A549 (cell line): ENCODE measurements at regions not wholly inside any gene's neighbourhood (a gene's known extent, or its start where the extent isn't known, plus 50 kb on each side); places are given as distances from the start of the nearest gene placed in this dataset.

Experiments used
- JUNB ChIP-seq: fragments of >200 bp; sonication (Bioruptor Twin); formaldehyde crosslinking; IDR thresholded peaks from 2 replicates; pipeline ENCODE4 v1.6.1; 2016
- POLR2A ChIP-seq: IDR thresholded peaks from 2 replicates; pipeline ENCODE4 v1.6.1; 2012; ENCODE audit warnings: mild to moderate bottlenecking, low read length
- SMC3 ChIP-seq: fragments of >200 bp; sonication (Bioruptor Twin); formaldehyde crosslinking; IDR thresholded peaks from 3 replicates; pipeline ENCODE4 v1.6.1; 2018; ENCODE audit warnings: inconsistent platforms
- TP53 ChIP-seq: fragments of 250-450 bp; sonication (Bioruptor Pico); IDR thresholded peaks from 2 replicates; pipeline ENCODE4 v1.5.0; 2021; ENCODE audit warnings: mild to moderate bottlenecking, moderate library complexity
- TF ChIP-seq, protein P1 (sequence below): fragments of >200 bp; sonication (Bioruptor Twin); formaldehyde crosslinking; IDR thresholded peaks from 2 replicates; pipeline ENCODE4 v1.6.1; 2016
- TF ChIP-seq, protein P2 (sequence below): IDR thresholded peaks from 2 replicates; pipeline ENCODE4 v1.6.1; 2012; ENCODE audit warnings: low read depth, borderline replicate concordance
- TF ChIP-seq, protein P3 (sequence below): fragments of 250-450 bp; sonication (Bioruptor Pico); IDR thresholded peaks from 2 replicates; pipeline ENCODE4 v1.5.0; 2020; ENCODE audit warnings: low read depth, mild to moderate bottlenecking, moderate library complexity
- TF ChIP-seq, protein P4 (sequence below): fragments of >200 bp; sonication (Bioruptor Twin); formaldehyde crosslinking; IDR thresholded peaks from 3 replicates; pipeline ENCODE4 v1.5.1; 2016
- TF ChIP-seq, protein P5 (sequence below): fragments of 450-650 bp; IDR thresholded peaks from 2 replicates; pipeline ENCODE4 v1.6.1; 2014; ENCODE audit warnings: antibody characterized with exemption

DNA sequence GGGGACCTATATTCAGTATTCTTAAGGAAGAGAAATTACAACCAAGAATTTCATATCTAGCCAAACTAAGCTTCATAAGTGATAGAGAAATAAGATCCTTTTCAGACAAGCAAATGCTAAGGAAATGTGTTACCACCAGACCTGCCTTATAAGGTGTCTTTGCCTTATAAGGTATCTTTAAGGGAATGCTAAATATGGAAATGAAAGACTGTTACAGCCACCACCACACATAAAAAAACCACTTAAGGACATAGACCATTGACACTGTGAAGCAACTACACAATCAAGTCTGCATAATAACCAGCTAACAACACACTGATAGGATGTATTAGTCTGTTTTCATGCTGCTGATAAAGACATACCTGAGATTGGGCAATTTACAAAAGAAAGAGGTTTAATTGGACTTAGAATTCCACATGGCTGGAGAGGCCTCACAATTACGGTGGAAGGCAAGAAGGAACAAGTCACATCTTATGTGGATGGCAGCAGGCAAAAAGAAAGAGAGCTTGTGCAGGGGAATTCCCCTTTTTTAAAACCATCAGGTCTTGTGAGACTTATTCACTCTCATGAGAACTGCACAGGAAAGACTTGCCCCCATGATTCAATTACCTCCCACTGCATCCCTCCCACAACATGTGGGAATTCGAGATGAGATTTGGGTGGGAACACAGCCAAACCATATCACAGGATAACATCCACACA is 119.2 kb upstream of the LAMA2 start:
- TF ChIP-seq, protein P1, sequence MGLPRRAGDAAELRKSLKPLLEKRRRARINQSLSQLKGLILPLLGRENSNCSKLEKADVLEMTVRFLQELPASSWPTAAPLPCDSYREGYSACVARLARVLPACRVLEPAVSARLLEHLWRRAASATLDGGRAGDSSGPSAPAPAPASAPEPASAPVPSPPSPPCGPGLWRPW = no peak
- TF ChIP-seq, protein P2, sequence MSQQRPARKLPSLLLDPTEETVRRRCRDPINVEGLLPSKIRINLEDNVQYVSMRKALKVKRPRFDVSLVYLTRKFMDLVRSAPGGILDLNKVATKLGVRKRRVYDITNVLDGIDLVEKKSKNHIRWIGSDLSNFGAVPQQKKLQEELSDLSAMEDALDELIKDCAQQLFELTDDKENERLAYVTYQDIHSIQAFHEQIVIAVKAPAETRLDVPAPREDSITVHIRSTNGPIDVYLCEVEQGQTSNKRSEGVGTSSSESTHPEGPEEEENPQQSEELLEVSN = no peak
- no peak for TF ChIP-seq POLR2A
- TF ChIP-seq, protein P3, sequence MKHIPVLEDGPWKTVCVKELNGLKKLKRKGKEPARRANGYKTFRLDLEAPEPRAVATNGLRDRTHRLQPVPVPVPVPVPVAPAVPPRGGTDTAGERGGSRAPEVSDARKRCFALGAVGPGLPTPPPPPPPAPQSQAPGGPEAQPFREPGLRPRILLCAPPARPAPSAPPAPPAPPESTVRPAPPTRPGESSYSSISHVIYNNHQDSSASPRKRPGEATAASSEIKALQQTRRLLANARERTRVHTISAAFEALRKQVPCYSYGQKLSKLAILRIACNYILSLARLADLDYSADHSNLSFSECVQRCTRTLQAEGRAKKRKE (CRISPR knock-in tag) = no peak
- TF ChIP-seq, protein P4, sequence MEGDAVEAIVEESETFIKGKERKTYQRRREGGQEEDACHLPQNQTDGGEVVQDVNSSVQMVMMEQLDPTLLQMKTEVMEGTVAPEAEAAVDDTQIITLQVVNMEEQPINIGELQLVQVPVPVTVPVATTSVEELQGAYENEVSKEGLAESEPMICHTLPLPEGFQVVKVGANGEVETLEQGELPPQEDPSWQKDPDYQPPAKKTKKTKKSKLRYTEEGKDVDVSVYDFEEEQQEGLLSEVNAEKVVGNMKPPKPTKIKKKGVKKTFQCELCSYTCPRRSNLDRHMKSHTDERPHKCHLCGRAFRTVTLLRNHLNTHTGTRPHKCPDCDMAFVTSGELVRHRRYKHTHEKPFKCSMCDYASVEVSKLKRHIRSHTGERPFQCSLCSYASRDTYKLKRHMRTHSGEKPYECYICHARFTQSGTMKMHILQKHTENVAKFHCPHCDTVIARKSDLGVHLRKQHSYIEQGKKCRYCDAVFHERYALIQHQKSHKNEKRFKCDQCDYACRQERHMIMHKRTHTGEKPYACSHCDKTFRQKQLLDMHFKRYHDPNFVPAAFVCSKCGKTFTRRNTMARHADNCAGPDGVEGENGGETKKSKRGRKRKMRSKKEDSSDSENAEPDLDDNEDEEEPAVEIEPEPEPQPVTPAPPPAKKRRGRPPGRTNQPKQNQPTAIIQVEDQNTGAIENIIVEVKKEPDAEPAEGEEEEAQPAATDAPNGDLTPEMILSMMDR = no peak
- no peak for TF ChIP-seq SMC3
- TF ChIP-seq, protein P5, sequence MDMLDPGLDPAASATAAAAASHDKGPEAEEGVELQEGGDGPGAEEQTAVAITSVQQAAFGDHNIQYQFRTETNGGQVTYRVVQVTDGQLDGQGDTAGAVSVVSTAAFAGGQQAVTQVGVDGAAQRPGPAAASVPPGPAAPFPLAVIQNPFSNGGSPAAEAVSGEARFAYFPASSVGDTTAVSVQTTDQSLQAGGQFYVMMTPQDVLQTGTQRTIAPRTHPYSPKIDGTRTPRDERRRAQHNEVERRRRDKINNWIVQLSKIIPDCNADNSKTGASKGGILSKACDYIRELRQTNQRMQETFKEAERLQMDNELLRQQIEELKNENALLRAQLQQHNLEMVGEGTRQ = no peak
- no peak for TF ChIP-seq JUNB
- no peak for TF ChIP-seq TP53 (CRISPR knock-in tag)
